ENCODE measurements at regions not wholly inside any gene's neighbourhood (a gene's known extent, or its start where the extent isn't known, plus 50 kb on each side); places are given as distances from the start of the nearest gene placed in this dataset.

GRCh38 chr1:90126834-90127233 is 131.9 kb downstream of the ZNF326 start:
- TF ChIP-seq ZNF512B (CRISPR knock-in tag; IDR thresholded peaks at IDR 0.05; ENCODE audit: borderline replicate concordance) = no peak
- no peak for TF ChIP-seq HNF4G (IDR thresholded peaks at IDR 0.05; ENCODE audit: borderline replicate concordance, low read depth, low read length)
- TF ChIP-seq HNF4G (CRISPR knock-in tag; IDR thresholded peaks at IDR 0.05; ENCODE audit: borderline replicate concordance, low read depth) = no peak
- TF ChIP-seq TBX2 (CRISPR knock-in tag; IDR thresholded peaks at IDR 0.05; ENCODE audit: borderline replicate concordance) = no peak
- TF ChIP-seq SALL2 (CRISPR knock-in tag; IDR thresholded peaks at IDR 0.05) = no peak
- TF ChIP-seq CHD2 (IDR thresholded peaks at IDR 0.05; ENCODE audit: low read depth, low read length) = no peak
- TF ChIP-seq POLR2A (IDR thresholded peaks at IDR 0.05; ENCODE audit: insufficient read depth in 1 of 2, low read depth in 2 of 2, low read length in 2 of 2) = no peak
- TF ChIP-seq ZNF264 (CRISPR knock-in tag; IDR thresholded peaks at IDR 0.05) = no peak
- no peak for TF ChIP-seq GRHL1 (CRISPR knock-in tag; conservative IDR thresholded peaks at IDR 0.05)

Measured in HepG2 (cell line).